HG03108 (cell line): ENCODE measurements at regions not wholly inside any gene's neighbourhood (a gene's known extent, or its start where the extent isn't known, plus 50 kb on each side); places are given as distances from the start of the nearest gene placed in this dataset.
"Not testable (repeated sequence)": the region's sequence is repeated elsewhere in the genome, so short reads cannot be mapped to it uniquely, and the experiment has no call there.

ENCODE experiments used
- ATAC-seq: cut with Tn5 transposase; IDR thresholded peaks from one replicate; pipeline ENCODE4 v1.9.1; 2021; ENCODE audit warnings: moderate library complexity; ENCODE audit not compliant: unreplicated experiment

DNA sequence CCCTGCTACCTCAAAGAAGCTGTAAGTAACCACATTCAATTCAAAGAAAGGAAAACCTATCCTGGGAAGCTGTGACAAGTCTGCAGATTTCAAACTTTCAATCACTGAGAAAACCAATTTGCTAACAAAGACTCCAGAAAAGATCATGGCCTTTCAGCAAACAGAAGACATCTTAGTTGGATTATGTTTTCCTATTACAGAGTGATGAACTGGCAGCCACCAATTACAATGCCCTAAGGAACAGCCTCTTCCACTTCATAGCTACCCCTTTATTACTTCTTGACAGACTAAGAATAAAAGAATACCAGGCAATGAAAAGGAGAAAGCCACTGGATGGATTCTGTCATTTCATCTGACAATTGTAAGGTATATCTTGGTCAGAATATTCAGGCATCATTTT lies 128.2 kb upstream of the RASEF start:
- no peak for ATAC-seq

DNA sequence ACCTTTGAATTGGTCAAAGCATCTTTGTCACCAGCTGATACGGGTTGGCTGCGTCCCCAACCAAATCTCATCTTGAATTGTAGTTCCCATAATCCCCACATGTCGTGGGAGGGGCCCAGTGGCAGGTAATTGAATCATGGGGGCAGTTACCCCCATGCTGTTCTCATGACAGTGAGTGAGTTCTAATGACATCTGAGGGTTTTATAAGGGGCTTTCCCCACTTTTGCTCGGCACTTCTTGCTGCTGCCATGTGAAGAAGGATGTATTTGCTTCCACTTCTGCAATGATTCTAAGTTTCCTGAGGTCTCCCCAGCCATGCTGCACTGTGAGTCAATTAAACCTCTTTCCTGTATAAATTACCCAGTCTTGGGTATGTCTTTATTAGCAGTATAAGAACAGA lies 126.1 kb upstream of the RASEF start:
- not testable (repeated sequence) for ATAC-seq

DNA sequence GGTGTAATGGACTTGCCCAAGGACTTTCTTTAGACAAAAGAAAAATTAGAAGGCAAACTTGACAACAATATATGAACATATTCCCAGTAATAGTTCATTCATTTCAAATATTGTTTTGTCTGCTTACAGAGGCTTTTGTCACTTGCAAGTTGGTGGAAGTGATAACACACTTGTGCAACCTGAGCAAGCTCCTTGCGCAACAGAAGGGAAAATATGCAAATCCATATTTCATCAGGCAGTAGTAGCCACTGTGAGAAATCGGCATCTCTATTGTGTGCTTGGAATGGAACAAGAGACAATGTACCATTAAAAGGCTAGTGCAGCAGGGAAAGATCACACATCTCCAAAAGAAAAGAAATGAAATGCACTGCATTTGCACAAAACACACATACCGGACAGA lies 125.3 kb upstream of the RASEF start:
- ATAC-seq = no peak

DNA sequence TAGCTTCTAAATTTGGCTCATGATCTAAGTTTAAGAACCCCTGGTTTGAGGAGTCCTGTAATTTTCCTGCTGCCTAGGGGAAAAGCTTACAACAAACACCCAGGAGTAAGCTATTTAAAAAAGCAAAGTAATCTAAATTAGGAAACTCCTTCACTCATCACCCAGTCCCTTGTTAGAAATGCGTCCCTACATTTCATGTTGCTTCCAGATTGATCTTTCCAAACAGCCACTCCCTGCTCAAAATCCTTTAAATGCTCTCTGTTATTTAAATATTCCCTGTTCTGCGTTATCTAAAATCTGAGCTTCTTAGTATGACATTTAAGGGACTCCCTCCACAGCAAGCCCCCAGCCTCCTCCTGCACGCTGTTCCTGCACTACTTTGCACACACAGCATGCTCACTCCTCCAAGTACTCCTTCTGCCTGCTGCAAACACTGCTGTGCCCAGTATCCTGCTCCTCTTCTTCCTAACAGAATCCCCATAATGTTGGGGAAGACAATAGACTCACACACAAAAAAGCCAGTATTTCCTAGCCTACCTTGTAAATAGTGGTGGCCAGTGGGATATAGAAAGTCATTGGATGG lies 123.3 kb upstream of the RASEF start:
- ATAC-seq = no peak

DNA sequence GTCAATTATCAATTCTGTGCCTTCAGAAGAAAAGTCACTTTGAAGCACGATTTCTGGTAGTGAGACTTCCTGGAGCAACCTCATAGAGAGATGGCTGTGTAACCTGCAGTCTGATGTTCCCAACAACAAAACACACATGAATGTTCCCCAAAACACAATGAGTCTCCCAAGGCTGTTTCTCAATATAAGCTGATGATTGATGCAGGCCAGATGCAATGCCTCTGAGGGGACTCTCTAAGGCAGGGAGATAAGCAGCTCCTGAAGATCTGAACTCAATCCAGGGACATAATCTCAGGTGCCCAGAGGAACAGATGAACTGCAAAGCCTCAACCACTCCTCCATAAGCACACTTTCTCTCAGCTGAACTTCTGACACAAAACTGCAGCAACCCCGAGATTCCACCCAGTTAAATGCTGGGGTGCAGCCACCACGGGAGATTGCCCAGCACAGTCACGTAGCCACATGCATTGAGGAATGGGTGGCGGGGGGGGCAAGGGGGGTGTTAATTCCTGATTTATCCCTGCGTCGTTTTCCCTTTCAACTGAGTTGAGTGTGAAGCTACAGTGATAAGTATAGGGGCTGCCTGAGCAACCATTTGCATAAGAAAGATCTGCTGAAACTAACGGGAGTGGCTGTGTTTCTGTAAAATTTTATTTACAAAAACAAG lies 122.7 kb upstream of the RASEF start:
- no peak for ATAC-seq

DNA sequence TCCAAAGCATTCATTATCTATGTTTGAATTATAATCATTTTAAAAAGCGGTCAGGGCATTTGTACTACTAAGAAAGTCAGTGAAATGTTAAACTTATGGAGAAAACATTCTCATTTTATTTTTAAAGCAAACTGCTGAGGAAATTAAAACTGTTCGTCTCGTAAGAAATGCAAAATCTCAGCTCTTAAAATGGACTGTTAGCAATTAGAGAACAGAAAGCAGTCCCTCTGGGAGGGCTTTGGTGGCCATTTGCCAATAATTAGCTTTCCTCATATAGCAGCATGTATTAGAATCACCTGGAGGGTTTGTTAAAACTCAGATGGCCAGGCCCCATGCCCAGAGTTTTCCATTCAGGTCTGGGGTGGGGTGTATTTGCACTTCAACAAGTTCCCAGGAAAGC lies 120.7 kb upstream of the RASEF start:
- ATAC-seq = no peak

DNA sequence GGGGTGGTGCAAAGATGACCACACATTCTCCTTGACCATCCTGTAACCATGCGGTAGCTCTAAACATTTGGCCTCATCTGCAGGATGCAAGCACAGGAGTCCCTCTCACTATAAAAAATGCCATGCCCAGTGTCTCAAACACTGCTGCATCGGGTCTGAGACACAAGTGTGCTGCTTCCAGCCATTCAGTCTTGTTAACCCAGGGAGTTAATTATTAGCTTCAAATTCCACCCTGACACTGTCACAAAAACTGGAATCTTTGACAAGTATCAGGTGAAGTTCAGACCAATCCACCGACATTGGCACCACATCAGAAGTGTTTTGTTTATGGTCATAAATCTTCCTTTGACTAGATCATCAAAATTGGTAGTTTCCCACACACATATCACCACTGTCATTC lies 119.1 kb upstream of the RASEF start:
- no peak for ATAC-seq

DNA sequence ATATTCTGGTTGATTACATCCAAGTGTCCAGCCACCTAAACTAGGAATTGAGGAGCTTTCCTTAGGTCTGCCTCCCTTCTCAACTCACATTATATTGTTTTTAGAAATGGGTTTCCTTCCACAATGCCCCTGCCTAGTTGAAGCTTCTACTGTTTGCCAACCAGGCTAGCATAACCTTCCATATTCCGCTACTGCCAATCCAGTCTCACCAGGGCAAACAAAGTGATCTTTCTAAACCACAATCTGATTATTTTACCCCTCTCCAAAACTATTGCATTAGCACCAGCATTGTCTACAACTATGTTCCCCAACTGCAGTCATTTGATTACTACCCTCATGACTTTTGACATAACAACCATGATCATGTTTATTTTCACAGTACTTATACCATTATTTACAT lies 115.8 kb upstream of the RASEF start:
- ATAC-seq = no peak

DNA sequence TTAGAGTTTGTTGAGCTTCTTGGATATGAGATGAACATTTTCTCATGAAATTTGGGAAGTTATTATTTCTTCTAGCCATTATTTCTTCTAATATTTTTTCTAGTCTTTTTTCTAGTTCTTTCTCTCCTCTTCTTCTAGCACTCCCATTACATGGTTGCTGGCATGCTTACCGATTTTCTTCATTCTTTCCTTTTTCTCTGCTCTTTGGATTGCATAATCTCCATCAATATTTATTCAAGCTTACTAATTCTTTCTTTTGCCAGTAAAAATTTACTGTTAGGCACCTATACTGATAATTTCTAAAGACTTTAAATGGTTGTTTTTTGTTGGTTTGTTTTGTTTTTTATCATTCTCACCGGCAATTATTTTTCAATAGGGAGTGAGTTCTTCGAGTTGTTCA lies 114.8 kb upstream of the RASEF start:
- ATAC-seq = no peak

DNA sequence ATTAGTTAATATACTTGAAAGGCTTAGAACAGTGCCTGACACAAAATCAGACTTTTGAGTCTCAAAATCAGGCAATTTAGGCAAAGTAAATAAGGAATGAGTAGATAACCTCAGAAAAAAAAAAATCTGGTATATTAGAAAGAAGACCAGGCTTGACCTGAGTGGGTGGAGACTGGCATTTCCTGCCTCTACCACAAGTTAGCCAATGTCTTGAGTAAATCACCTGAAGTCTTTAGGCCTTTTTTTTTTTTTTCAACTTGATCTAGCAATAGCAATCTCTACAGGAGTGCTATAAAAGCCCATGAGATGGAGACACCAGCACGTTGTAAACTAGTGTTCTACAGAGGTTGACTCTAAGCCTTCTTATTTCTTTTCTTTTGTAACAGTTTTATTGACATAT lies 104.2 kb upstream of the RASEF start:
- ATAC-seq = no peak

DNA sequence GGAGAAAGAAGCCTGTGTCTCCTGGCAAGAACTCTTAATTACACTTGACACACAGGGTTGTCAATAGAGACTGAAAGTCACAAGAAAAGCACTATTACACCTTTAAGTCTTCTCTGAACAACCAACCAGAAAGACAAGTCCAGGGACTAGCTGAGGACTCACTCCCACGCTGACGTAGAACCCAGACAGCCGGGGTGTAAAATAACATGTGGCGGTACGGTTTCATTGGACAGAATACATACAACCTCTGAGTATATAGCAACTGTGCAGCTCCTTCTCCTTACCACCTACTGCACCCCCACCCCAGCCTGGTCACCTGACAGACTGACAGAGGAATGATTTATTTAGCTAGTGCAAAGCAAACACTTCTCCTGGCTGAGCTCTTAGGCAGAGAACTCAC lies 103.4 kb upstream of the RASEF start:
- no peak for ATAC-seq

DNA sequence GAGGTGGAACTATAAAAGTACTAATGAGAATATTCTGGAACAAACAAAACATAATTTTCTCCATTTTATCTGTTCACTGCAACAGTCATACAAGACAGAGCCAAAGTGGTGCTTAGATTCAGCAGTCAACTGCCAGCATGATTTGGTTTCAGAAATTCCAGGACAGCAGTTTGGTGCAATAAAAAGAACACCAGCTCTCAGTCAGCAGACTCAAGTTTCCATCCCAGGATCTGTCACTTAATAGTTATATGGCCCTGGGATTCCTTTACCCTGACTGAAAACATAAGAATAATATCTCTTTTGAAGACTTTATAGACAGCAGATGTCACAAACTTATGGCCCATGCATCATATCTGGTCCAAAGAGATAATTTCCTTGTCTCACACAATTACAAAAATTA lies 92.8 kb upstream of the RASEF start:
- ATAC-seq = no peak

DNA sequence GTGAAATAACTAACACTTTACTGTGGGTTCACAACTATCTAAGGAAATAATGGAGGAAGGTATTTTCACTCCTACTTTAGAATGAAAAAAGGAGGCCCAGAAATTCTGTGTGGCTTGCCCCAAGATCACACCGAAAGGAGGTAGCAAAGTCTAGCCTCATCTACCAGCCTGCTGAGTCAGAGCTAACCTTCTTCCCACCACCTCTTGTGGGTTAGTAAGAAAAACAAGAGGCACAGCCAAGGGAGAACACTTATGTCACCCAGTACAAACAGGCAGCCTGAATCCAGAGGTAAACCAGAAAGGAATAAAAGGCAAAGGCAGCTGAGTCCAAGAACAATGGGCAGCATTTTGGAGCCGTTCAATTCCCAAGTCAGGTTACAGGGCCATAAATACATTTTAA lies 91.9 kb upstream of the RASEF start:
- no peak for ATAC-seq

DNA sequence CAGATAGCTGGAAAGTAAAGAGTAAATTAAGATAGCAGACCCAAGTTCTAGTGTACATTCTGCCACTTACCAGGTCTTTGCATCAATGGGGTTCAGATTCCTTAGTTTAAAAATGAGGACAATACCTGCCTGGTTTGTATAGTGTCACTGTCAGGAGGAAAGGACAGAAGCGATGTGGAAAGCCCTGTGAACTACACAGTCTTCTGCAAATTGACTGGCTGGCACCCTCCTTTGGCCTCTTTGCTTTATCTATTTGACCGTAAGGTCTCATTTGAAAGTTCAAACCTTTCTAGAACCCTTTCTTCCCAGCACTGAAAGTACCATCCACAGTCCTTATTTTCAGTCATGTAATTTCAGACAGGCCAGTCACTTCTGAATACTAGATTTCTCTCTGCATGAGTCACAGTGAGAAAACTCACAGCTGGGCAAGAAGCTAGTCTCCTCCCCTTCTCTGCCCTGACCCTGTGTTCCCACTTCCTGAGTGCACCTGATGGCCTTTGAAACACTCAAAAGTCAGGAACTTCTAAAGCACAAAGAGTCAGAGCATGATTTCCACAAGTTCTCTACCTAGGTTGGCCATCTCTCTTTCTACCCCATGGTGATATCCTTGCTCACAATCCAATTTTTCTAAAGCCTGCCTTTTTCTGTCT lies 91.3 kb upstream of the RASEF start:
- ATAC-seq = peak; percentile 98

DNA sequence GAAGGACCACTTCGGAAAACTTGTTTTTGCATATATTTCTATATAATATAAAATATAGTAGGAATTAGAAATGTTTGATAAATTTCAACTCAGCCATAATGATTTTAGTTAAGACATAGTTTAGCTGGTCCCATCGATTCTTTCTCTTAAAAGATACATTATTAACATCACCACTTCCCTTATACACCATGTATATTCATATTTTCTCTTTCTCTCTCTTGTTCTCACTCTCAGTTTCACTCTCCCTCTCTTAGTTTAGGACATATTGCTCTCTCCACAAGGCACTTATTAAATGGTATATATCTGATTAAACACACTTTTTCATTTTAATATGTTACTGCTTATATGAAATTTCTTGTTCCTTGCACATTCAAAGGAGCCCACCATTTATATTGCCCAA lies 90.1 kb upstream of the RASEF start:
- ATAC-seq = no peak

DNA sequence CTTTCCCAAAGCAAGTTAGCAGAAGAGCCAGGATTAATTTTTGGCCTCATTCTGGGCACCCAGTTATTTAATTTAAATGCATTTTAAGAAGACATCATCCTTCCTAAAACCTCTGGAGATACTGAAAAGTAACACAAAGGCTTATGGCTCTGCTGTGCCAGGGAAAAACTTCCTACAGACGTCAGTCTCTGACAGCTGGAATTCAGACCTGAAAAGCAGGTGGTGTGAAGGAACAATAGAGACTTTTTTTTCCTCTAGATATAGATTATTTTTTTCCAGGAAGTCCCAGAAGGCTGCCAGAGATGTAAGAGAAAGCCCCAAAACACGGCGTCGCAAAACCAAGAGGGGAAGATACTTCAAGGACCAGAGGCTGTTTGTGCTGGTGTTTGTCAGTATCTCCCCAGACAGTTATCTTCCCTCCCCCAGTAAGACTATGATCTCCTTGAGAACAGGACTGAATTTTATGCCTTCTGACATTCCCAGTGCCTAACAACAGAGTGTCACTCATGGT lies 88.7 kb upstream of the RASEF start:
- no peak for ATAC-seq

DNA sequence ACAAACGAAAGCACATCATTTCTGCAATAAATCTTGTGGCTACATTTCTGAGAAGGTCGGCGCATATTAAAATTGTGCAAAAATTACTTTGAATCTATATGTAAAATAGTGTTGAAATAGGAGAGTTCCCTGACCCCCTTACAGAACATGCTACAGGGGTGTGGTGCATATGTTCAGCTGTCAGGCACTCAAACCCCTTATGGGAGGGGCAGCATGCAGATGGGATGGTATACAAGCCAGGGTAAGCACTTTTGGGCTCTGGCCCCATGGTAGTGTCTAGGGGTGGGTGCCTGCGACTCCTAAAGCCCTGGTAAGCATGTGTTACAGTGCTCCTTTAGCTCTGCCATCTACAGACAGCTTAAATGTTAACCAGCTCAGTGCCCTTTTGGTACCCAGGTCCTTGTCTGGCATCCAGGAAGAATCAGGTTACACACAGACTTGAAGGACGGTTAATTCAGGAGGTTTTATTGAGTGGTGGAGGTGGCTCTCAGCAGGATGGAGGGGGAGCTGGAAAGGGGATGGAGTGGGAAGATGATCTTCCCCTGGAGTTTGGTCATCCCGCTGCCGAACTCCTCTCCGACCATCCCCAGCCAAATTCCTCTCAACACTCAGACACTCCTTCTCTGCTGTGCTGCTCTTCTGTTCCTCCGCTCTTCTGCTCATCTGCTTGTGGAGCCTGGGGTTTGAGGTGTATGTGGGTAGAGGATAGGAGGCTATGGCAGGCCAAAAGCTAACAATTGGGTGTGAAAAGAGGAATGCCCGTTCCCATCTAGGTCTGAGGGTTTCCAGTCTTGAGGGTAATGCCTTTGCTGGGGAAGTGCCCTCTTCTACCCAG lies 84.6 kb upstream of the RASEF start:
- ATAC-seq = no peak

DNA sequence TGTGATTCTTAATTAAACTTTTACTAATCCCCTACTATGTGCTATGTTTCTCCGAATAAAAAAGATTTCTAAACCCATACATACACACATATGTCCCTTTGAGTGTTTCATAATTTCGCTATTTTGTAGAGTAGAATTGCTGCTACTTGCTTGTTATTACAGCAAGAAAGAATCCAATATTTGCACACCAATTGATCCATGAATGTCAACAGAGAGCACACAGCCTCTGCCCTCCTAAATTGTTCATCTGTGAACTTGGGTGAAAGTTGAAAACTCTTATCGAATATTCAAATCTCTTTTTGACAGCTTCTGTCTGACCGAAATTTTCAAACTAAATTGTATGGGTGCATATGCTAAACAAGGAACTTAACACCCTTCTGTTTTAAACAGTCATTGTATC lies 83.4 kb upstream of the RASEF start:
- no peak for ATAC-seq

DNA sequence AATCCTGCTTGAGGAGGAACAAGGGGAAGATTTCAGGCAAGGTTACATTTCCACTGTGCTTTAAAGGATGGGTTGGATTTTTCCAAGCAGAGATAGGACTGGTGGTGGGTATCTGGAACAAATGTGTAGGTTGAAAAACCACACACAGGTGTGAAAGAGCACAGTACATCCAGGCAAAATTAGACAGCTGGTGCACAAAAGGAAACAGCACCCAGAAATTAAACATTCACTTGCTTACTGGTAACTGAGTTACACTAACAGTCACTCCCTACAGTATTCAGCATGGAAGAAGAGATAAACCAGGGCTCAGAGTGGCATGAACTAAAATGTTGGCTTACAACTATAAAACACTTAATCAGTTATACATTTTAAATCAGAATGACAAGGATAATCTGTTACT lies 81.5 kb upstream of the RASEF start:
- no peak for ATAC-seq

DNA sequence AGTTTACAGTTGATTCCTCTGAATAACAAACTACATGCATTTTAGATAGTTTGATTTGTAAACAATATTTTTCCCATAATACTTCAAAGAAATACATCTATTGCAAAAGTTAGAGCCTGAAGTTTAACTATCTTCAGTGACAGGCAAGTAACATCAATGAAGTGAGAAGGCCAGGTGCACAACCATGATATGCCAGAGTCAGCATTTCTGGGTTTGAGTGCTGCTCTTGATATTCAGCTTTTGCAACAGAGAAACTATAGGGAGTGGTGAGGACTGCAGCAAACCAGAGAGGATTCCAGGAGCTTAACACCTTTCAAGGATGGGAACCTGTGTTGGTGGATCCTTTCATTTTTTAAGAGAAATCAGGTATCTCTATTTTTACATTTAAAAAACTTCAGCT lies 79.4 kb upstream of the RASEF start:
- no peak for ATAC-seq

DNA sequence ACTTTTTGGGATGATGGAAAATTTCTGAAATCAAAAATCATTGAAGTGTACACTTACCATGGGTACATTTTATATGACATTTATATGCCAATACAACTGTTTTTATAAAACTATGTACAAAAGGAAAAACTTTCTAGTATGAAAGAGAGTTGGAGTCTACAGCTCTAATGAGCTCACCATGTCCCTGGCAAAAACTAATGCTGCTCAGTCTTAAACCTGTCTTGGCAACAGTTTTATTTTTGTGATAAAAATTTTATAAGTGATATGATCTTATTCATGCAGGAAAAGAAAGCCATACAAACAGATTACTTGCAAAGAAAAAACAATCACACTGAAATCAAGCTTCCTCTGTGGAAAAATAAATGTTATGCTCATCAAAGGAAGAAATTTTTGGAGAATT lies 78.9 kb upstream of the RASEF start:
- no peak for ATAC-seq

DNA sequence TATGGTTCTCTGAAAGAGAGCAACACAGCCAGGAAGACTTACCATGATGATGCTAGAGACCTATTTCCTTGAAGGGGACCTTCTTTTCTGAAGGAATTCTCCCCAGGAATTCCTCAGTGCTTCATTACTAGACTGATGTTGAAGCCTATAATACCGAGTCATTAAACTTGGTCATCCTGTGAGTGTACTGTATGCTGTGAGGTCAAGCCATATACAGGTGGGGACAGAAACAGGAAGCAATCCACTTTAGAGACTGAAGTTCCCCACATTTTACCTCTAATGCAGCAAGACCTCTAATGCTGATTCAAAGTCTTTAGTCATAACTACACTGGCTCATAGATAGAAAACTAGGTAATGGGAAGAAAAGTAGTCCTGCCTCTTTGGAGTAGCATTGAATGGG lies 77.1 kb upstream of the RASEF start:
- ATAC-seq = no peak
